ENCODE measurements at regions not wholly inside any gene's neighbourhood (a gene's known extent, or its start where the extent isn't known, plus 50 kb on each side); places are given as distances from the start of the nearest gene placed in this dataset.

- peak in 2 of 5 donors; percentile 10 to 33 for DNase-seq
- H3K36me3 ChIP-seq (ENCODE audit: control insufficient read depth in 2 of 3, insufficient read depth in 3 of 3, low read length in 3 of 3) = no peaks in the 10 kb centered on the region
- no peaks in the 10 kb centered on the region for H3K4me1 ChIP-seq (ENCODE audit: control insufficient read depth in 2 of 3, insufficient read depth in 2 of 3, low read depth in 1 of 3, low read length in 3 of 3)
- H3K9me3 ChIP-seq (ENCODE audit: control insufficient read depth in 2 of 3, insufficient read depth in 1 of 3, low read length in 3 of 3) = no peaks in the 10 kb centered on the region
- intact Hi-C loops (cut with DNase I) = no loop called here
- H3K27me3 ChIP-seq (ENCODE audit: control insufficient read depth, insufficient read depth, low read length) = no peaks in the 10 kb centered on the region
- peak; percentile 33 for FAIRE-seq
- no peak for TF ChIP-seq CTCF (IDR thresholded peaks at IDR 0.05; ENCODE audit: borderline replicate concordance, extremely low read depth, insufficient read depth)
- no peak overlapping the region for H3K4me3 ChIP-seq (ENCODE audit: low read length in 3 of 3)
- H3K27ac ChIP-seq (ENCODE audit: low read depth in 2 of 2, low read length in 2 of 2) = no peak overlapping the region
- no peak overlapping the region for H3K9ac ChIP-seq (ENCODE audit: low read length in 3 of 3)
Measured at GRCh38 chr6:100276311-100277057, 188.2 kb downstream of the SIM1 start.

- Histone ChIP-seq H3K36me3 (ENCODE audit: control insufficient read depth in 2 of 3, insufficient read depth in 3 of 3, low read length in 3 of 3) (no peaks in the 10 kb centered on the region), H3K27ac (ENCODE audit: low read depth in 2 of 2, low read length in 2 of 2) (no peak overlapping the region), H3K4me3 (ENCODE audit: low read length in 3 of 3) (no peak overlapping the region), H3K9ac (ENCODE audit: low read length in 3 of 3) (no peak overlapping the region), H3K4me1 (ENCODE audit: control insufficient read depth in 2 of 3, insufficient read depth in 2 of 3, low read depth in 1 of 3, low read length in 3 of 3) (no peaks in the 10 kb centered on the region), H3K9me3 (ENCODE audit: control insufficient read depth in 2 of 3, insufficient read depth in 1 of 3, low read length in 3 of 3) (no peaks in the 10 kb centered on the region), H3K27me3 (ENCODE audit: control insufficient read depth, insufficient read depth, low read length) (no peaks in the 10 kb centered on the region)
- no peak for FAIRE-seq
- DNase-seq = no peak
- no peak for TF ChIP-seq CTCF (IDR thresholded peaks at IDR 0.05; ENCODE audit: borderline replicate concordance, extremely low read depth, insufficient read depth)
- intact Hi-C loops (cut with DNase I) = no loop called here
Measured at GRCh38 chr6:100274147-100274546, 190.6 kb downstream of the SIM1 start.

- Histone ChIP-seq H3K27ac (ENCODE audit: low read depth in 2 of 2, low read length in 2 of 2) (no peak overlapping the region), H3K27me3 (ENCODE audit: control insufficient read depth, insufficient read depth, low read length) (no peaks in the 10 kb centered on the region), H3K36me3 (ENCODE audit: control insufficient read depth in 2 of 3, insufficient read depth in 3 of 3, low read length in 3 of 3) (no peaks in the 10 kb centered on the region), H3K4me1 (ENCODE audit: control insufficient read depth in 2 of 3, insufficient read depth in 2 of 3, low read depth in 1 of 3, low read length in 3 of 3) (no peaks in the 10 kb centered on the region), H3K9me3 (ENCODE audit: control insufficient read depth in 2 of 3, insufficient read depth in 1 of 3, low read length in 3 of 3) (no peaks in the 10 kb centered on the region), H3K9ac (ENCODE audit: low read length in 3 of 3) (no peak overlapping the region), H3K4me3 (ENCODE audit: low read length in 3 of 3) (no peak overlapping the region)
- DNase-seq (no peak), FAIRE-seq (no peak)
- intact Hi-C loops (cut with DNase I) = no loop called here
- TF ChIP-seq CTCF (IDR thresholded peaks at IDR 0.05; ENCODE audit: borderline replicate concordance, extremely low read depth, insufficient read depth) = no peak
Measured at GRCh38 chr6:100271625-100272024, 193.1 kb downstream of the SIM1 start.

GRCh38 chr6:100271202-100271601 is 193.5 kb downstream of the SIM1 start:
- Histone ChIP-seq H3K4me1 (ENCODE audit: control insufficient read depth in 2 of 3, insufficient read depth in 2 of 3, low read depth in 1 of 3, low read length in 3 of 3) (no peaks in the 10 kb centered on the region), H3K27ac (ENCODE audit: low read depth in 2 of 2, low read length in 2 of 2) (no peak overlapping the region), H3K4me3 (ENCODE audit: low read length in 3 of 3) (no peak overlapping the region), H3K27me3 (ENCODE audit: control insufficient read depth, insufficient read depth, low read length) (no peaks in the 10 kb centered on the region), H3K9ac (ENCODE audit: low read length in 3 of 3) (no peak overlapping the region), H3K9me3 (ENCODE audit: control insufficient read depth in 2 of 3, insufficient read depth in 1 of 3, low read length in 3 of 3) (no peaks in the 10 kb centered on the region), H3K36me3 (ENCODE audit: control insufficient read depth in 2 of 3, insufficient read depth in 3 of 3, low read length in 3 of 3) (no peaks in the 10 kb centered on the region)
- intact Hi-C loops (cut with DNase I) = no loop called here
- TF ChIP-seq CTCF (IDR thresholded peaks at IDR 0.05; ENCODE audit: borderline replicate concordance, extremely low read depth, insufficient read depth) = no peak
- FAIRE-seq (no peak), DNase-seq (no peak)

Measured in kidney (tissue), 13 donors.